ENCODE measurements at regions not wholly inside any gene's neighbourhood (a gene's known extent, or its start where the extent isn't known, plus 50 kb on each side); places are given as distances from the start of the nearest gene placed in this dataset.
"Not testable (repeated sequence)": the region's sequence is repeated elsewhere in the genome, so short reads cannot be mapped to it uniquely, and the experiment has no call there.

DNA sequence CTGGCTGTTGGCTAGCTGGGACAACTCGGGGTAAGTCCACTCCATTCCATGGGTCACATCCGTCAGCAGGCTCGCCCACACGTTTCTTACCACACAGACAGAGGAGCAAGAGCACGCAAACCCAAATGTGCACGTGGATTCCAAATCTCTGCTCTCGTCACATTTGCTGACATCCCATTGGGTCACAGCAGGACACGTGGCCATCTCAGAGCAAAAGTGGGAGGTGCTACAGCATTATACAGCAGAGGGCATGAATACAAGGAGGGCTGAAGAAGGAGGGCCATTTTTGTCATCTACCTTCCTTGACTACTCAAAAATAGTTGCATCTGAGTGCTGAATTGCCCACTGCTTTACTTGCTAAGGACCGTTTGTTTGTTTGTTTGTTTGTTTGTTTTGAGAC is 84.7 kb downstream of the RBBP6 start:
- no peak for DNase-seq

DNA sequence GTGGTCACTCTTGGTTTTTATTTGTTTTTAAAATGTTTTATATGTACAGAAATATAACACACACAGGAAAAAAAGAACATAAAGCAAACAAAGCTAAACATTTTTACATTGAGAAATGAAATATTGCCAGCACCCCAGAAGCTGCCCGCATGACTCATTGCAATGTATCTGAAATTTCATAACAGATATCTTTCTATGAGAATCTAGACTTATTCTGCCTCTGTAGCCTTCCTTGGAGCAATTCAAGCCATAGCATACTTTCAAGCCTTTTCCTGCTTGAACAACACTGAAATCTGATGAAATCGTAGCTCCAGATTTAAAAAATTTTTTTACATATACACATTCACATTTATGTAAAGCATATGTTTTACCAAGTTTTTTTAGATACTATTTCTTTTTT is 86.9 kb downstream of the RBBP6 start:
- DNase-seq = no peak

GRCh38 chr16:24634919-24635318 is 94.5 kb upstream of the TNRC6A start:
- no peak for DNase-seq

- DNase-seq = no peak
Measured at GRCh38 chr16:24635900-24636610, 93.4 kb upstream of the TNRC6A start.

DNA sequence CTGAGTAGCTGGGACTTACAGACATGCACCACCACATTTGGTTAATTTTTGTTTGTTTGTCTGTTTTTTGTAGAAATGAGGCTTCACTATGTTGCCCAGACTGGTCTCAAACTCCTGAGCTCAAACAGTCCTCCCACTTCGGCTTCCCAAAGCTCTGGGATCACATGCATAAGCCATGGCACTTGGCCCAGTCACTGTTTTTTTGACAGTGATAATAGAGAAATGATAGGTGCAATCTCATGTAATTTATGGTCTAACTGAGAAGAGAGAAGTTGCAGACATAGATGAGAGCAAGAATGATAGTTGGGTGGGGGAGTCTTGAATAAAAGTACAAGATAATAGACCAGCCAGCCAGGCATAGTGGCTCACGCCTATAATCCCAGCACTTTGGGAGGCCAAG is 89.7 kb upstream of the TNRC6A start:
- no peak for DNase-seq

- DNase-seq = no peak
Measured at GRCh38 chr16:24643489-24643888, 86.0 kb upstream of the TNRC6A start.

GRCh38 chr16:24645739-24646645 is 83.5 kb upstream of the TNRC6A start:
- DNase-seq = no peak

DNA sequence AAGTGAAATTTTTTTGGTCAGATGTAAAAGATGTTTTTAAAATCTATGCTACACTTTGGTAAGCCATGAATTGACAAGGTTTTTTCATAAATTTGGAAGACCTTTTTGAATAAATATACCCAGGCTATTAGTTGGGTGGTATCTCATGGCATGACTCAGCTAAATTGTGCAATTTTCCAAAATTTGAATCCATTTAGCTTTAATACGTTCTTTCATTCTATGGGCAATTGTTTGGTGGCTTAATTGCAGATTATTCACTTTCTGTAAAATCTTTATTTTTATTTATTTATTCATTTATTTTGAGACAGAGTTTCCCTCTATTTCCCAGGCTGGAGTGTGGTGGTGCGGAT is 82.8 kb upstream of the TNRC6A start:
- DNase-seq = no peak

GRCh38 chr16:24652209-24652712 is 77.2 kb upstream of the TNRC6A start:
- no peak for DNase-seq

- DNase-seq = no peak
Measured at GRCh38 chr16:24652803-24653202, 76.6 kb upstream of the TNRC6A start.

DNA sequence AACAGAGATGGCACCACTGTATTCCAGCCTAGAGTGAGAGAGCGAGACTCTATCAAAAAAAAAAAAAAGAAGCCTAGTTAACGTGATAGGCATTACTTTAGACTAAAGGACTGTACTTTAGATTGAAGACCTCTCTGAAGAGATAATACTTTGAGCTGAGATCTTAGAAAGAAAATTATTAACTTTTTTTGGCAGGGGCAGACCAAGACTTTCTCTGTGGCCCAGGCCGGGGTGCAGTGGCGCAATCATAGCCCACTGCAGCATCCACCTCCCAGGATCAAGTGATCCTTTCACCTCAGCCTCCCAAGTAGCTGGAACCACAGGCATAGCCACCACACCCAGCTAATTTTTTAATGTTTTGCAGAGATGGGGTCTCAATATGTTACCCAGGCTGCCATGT is 75.7 kb upstream of the TNRC6A start:
- DNase-seq = no peak

- DNase-seq = not testable (repeated sequence)
Measured at GRCh38 chr16:24665942-24666341, 63.5 kb upstream of the TNRC6A start.

GRCh38 chr16:24667244-24667764 is 62.1 kb upstream of the TNRC6A start:
- no peak for DNase-seq

DNA sequence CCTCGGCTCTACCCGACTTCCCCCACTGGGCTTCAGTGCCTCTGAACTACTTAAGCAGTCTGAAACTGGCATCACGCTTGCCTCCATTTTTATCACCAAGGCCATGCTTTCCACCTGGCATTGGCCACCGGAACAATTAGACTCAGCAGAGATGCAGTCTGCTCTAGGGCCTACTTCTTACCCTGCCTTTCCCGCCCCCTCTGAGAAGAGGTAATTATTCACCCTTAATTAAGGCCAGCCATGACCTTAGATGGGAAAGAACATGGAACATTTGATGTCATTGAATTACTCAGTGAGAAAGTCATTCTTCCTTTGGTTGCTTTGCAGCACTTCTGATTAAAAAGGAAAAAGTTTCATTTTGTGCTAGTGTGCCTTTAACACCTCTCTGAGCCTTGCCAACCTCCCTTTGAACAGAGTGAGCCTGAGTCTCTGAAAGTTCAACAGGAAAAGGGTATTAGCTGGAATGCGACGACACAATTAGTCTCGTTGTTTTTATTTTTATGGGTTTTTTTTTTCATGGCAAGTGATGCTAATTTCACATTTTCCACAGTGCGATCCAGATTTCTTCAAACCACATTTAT is 60.9 kb upstream of the TNRC6A start:
- no peak for DNase-seq

GRCh38 chr16:24670623-24671454 is 58.6 kb upstream of the TNRC6A start:
- peak; percentile 88 for DNase-seq

DNA sequence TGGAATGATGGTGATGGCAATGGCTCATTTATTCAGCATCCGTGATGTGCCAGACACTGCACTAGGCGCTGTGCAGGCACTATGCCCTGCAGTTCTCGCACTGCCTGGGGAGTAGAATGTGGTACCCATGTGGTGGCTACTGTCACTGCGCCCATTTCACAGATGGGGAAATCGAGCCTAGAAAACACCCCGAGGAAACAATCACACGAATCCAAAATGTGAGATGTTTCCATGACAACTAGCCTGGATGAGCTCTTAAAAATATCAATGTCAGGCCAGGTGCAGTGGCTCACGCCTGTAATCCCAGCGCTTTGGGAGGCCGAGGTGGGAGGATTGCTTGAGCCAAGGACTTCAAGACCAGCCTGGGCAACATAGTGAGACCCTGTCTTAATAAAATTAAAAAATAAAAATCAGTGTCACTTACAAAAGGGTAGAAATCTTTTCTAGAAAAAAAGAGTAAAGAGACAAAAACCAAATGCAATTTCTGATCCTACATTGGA is 57.9 kb upstream of the TNRC6A start:
- no peak for DNase-seq

- DNase-seq = no peak
Measured at GRCh38 chr16:24673155-24673554, 56.3 kb upstream of the TNRC6A start.

DNA sequence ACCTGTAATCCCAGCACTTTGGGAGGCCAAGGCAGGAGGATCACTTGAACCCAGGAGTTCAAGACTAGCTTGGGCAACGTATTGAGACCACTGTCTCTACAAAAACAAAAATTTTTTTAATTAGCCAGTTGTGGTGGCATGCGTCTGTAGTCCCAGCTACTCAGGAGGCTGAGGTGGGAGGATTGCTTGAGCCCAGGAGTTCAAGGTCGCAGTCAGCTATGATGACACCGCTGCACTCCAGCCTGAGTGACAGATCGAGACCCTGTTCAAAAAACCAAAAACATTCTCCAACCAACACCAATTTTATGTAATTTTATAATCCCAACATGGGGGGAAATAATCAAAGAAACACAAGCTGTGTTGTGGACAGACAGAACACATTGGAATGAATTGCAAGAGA is 54.6 kb upstream of the TNRC6A start:
- DNase-seq = no peak

GRCh38 chr16:24677388-24677787 is 52.1 kb upstream of the TNRC6A start:
- DNase-seq = no peak

Measured in occipital lobe (tissue), 1 donor.